HG03439 (cell line): ENCODE measurements at regions not wholly inside any gene's neighbourhood (a gene's known extent, or its start where the extent isn't known, plus 50 kb on each side); places are given as distances from the start of the nearest gene placed in this dataset.

ENCODE experiments used
- ATAC-seq: cut with Tn5 transposase; IDR thresholded peaks from one replicate; pipeline ENCODE4 v1.9.1; 2021; ENCODE audit warnings: mild to moderate bottlenecking, moderate library complexity; ENCODE audit not compliant: unreplicated experiment

GRCh38 chr5:31137676-31138075 lies 55.8 kb upstream of the CDH6 start:
- ATAC-seq: no peak

DNA sequence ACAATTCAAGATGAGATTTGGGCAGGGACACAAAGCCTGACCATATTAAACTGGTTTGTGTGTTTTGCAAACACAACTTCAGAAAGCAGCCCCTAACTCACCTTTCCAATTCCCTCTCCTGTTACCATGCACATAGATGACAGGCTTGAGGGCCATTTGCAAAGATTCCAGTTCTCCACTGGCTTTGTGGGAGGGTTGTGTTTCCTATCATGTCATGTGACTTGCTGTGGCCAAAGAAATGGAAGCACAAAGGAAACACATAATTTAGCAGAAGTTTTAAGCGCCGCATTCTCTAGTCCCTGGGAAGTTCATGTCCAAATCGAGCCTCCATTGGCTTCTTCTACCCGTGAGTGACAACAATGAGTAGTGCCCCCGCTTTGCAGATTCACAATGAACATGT lies 57.9 kb upstream of the CDH6 start:
- no peak for ATAC-seq

DNA sequence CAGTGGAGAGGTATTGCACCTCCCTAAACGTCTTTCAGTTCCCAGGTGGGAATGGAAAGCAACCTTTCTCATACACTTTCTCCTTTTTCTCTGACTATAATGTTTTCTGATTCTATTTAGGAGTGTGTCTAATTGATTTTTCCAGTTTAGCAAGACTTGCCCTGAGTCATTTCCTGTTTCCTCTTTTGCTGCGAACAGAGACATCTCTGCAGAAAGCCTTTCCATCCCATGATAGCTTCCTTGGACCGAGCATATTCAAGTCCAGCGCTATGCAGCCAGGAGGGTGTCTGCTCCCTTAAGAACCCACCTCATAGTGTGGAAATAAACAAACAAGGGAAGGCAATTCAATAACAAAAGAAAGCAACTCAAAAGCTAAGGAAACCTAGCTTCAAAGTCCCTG lies 60.0 kb upstream of the CDH6 start:
- no peak for ATAC-seq

- no peak for ATAC-seq
These were observed 62.0 kb upstream of the CDH6 start for GRCh38 chr5:31131381-31131891.

GRCh38 chr5:31130676-31131075 lies 62.8 kb upstream of the CDH6 start:
- ATAC-seq: no peak

- no peak for ATAC-seq
These were observed 68.7 kb upstream of the CDH6 start for GRCh38 chr5:31124651-31125305.

- ATAC-seq: no peak
These were observed 69.5 kb upstream of the CDH6 start for GRCh38 chr5:31124026-31124425.

DNA sequence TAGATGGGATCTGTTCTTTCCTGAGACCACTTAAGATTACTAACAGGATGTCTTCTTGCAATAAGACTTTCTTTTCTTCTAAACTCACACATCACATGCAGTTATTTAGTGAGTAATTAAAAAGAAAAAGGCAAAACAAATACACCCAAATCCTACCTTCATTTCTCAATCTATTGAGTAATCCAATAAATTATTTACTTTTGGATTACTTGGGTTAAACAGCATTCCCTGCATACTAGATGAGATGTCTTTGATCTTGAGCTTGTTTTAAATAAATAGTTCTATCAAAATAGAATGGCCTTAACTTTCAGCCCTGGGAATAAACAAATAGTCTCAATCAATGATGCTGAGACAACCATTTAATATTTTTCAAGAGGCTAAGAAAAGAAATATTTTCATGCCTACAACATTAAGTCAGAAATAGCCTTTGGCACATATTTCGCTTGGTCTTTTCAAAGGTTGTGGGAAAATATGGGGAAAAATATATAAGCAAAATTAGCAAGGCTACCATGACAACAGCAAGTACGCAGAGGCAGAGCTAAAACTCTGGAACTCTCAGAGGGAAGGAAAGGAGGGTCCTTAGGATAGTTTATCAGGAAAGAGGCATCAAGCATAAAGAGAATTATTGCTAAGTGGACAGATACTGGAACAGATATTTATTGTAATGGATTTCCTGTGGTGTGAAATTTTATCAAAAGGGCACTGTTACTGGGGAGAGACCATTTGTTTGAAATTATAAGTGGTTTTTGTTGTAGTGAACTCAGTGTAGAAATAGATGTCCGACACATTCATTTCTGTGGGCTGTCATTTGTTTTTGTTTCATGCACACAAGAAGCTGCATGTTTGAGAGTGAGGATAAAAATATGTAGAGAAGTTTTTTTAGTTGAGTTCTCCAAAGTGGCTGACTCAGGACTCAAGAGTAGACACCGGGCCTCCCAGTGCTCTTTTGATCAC lies 70.2 kb upstream of the CDH6 start:
- no peak for ATAC-seq

GRCh38 chr5:31121224-31121623 lies 72.3 kb upstream of the CDH6 start:
- no peak for ATAC-seq

- ATAC-seq: no peak
These were observed 72.9 kb upstream of the CDH6 start for GRCh38 chr5:31120642-31120948.

DNA sequence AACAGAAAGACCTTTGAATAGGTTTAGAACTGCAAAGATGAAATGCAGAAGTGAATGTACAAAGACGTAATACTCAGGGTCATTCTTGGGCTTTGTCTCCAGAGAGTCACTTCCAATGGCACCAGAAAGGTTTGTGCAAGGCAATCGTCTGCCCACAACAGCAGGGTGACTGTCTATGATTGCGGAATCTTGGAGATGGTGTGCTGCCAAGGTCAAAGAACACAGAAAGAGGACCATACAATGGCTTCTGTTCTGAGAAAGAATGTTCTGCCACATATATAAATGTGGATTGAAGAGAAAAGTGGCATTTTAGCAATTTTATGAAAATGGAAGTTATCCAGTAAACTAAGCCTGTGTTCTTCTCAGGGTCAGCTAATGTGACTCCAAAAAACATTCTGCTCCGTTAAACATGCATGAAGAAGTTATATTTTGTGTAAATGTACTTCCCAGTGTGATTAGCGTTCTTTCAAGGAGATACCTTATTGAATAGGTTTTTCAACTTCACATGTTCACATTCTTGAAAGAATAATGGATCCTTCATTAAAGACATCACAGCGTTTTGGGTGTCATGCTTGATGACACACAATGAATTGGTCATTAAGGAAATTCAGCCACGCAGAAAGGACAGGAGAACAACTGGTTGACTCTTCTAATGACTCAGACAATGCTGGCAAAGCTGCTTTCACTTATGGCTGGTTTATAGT lies 73.4 kb upstream of the CDH6 start:
- no peak for ATAC-seq

DNA sequence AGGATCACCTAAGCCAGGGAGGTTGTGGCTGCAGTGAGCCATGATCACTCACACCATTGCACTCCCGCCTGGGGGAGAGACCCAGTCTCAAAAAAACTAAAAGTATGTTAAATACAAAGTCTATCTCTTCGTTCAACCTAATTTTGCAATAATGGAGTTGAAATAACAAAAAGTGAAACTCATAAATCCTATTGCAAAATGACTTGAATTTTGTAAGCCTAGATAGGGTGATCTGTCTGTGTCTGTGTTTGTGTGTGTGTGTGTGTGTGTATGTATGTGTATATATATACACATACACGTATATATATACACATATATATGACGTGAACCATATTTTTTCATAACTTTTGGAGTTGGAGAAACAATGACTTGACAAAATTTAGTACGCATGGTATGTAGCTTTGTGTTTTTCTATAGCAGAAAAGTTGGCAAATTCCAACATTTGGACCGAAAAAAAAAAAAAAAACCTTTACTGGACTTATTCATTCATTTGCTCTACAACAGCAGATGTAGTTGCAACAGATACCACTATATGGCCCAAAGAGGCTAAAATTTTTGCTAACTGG lies 76.9 kb upstream of the CDH6 start:
- no peak for ATAC-seq

- ATAC-seq: no peak
These were observed 78.7 kb upstream of the CDH6 start for GRCh38 chr5:31114817-31115216.

DNA sequence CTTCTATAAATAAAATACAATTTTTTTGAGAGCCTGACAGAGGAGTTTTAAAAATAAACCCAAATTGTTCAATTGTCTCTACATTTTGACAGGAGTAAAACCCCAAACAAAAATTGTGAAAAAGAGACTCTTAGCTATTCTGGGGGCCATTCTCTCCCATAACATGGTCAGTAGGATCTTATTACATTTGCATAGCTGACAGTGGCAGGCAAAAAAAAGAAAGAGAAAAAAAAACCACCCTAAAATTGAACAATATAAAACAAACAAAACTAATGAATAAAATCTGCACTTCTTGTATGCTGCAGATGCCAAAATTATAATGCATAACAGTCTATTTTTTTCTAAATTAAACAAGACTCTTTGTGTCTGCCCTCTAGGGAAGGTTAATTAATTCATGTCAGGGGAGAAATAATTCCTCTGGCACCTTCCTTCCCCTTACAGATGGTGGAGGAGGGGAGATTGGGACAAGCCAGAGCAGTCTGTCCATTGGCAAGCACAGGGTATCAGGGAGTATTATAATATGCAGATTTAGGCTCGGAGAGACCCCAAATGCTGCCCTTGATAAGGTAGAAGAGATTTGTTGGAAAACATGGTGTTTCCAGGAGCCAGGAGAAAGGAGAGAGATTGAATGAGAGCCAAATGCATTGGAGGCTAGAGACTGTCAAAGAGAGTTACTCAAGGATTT lies 79.7 kb upstream of the CDH6 start:
- no peak for ATAC-seq

- ATAC-seq: no peak
These were observed 80.4 kb upstream of the CDH6 start for GRCh38 chr5:31113101-31113500.

DNA sequence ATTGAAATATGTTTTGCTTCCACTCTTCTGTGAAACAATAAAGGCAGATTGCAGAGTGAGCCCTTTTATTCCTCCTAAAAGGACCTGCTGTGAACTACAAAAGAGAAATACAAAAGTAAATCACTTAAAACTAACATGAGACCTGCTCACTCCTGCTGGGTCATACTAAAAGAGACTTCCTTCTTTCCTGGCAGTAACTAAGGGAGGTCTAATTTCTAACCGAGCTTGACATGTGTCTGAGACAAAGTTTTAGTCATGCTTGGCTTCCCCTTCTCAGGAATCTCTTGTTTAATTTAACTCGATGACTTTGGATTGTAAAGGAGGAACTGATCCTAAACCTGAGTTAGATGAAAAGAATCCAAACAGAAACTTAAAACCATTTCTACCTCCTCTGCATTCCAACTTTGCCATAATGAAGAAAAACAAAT lies 86.4 kb upstream of the CDH6 start:
- ATAC-seq: no peak

DNA sequence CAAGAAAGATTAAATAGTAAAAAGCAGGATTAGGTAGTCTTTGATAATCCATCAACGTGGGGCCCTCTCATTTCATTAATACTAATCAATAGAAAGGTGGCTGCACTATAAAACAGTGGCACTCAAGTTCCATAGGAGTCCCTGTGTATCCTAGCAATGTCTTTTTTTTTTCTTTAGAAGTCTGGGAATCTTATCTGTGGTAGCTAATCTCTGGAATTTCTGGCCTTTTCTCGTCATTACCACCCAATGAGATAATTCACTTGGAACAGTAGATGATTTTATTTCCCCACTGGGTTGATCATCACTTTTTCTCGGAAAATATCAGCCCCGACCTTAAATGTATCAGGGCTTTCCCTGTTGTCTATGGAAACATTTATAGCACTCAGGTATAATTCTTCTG lies 86.8 kb upstream of the CDH6 start:
- ATAC-seq: no peak

DNA sequence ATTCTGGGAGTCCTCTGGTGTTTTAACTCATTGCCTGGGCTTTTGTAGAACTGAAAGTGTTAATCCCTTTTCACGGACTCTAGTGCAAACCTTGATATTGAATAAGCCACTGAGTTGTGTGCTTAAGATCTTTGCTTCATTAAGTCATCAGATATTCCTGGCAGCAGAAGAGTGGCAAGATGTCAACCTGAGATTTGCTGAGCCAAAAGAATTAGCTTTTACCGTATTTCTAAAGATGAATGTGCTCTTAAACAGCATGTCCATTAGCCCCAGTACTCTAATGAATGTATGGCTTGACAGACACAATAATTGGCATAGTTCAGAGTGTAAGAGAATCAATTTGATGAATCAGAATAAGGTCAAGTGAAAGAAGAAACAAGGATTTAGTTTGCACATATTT lies 87.2 kb upstream of the CDH6 start:
- ATAC-seq: no peak

- ATAC-seq: no peak
These were observed 88.7 kb upstream of the CDH6 start for GRCh38 chr5:31104775-31105174.

- no peak for ATAC-seq
These were observed 92.6 kb upstream of the CDH6 start for GRCh38 chr5:31100781-31101310.
